OCI-LY7 (cell line): ENCODE measurements at regions not wholly inside any gene's neighbourhood (a gene's known extent, or its start where the extent isn't known, plus 50 kb on each side); places are given as distances from the start of the nearest gene placed in this dataset.

Source experiments
- EZH2phosphoT487 ChIP-seq: fragments of 200-600 bp; sonication (generic); IDR thresholded peaks from 2 replicates; pipeline ENCODE4 v1.6.1; 2018; ENCODE audit warnings: low read depth, borderline replicate concordance, mild to moderate bottlenecking, mixed run types, antibody characterized with exemption, low read length, moderate library complexity, mixed read lengths
- TF ChIP-seq, protein P1 (sequence below): fragments of 200-600 bp; sonication (generic); conservative IDR thresholded peaks from 2 replicates; pipeline ENCODE4 v1.5.1; 2014; ENCODE audit warnings: mild to moderate bottlenecking, antibody characterized with exemption, low read length, moderate library complexity, mixed read lengths

DNA sequence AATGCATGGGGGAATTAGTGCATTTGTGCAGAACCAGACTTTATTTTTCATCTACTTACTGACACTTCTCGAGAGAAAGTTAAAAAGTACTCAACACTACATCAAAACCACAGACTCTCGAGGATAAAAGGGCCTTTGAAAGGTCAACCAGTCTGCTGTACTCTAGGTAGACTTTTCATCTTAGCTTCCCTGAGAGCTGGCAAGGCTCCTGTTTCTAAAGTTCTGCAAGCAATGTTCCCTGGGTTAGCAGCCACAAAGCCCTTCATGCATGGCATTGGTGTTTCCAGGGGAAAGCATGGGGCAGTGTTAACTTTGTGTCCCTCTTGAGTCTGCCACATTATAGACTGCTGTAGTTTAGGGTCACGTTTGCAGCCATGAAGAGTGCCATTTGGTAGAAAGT is 106.4 kb upstream of the PFN2 start:
- TF ChIP-seq, protein P1, sequence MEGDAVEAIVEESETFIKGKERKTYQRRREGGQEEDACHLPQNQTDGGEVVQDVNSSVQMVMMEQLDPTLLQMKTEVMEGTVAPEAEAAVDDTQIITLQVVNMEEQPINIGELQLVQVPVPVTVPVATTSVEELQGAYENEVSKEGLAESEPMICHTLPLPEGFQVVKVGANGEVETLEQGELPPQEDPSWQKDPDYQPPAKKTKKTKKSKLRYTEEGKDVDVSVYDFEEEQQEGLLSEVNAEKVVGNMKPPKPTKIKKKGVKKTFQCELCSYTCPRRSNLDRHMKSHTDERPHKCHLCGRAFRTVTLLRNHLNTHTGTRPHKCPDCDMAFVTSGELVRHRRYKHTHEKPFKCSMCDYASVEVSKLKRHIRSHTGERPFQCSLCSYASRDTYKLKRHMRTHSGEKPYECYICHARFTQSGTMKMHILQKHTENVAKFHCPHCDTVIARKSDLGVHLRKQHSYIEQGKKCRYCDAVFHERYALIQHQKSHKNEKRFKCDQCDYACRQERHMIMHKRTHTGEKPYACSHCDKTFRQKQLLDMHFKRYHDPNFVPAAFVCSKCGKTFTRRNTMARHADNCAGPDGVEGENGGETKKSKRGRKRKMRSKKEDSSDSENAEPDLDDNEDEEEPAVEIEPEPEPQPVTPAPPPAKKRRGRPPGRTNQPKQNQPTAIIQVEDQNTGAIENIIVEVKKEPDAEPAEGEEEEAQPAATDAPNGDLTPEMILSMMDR = no peak
- TF ChIP-seq EZH2phosphoT487 = no peak
